Brain microvascular endothelial cell (primary cell): ENCODE measurements at regions not wholly inside any gene's neighbourhood (a gene's known extent, or its start where the extent isn't known, plus 50 kb on each side); places are given as distances from the start of the nearest gene placed in this dataset.

Source experiments
- DNase-seq: peaks from one replicate; pipeline ENCODE4 v3.0.0-alpha.2; 2020
- H3K27ac ChIP-seq: fragments of 250-450 bp; sonication (Bioruptor Pico); 2 replicates; pipeline ENCODE4 v1.5.1; 2020; ENCODE audit warnings: mild to moderate bottlenecking, moderate library complexity
- H3K27me3 ChIP-seq: fragments of 250-450 bp; sonication (Bioruptor Pico); replicated peaks from 2 replicates; pipeline ENCODE4 v1.5.1; 2020; ENCODE audit warnings: mild to moderate bottlenecking
- H3K36me3 ChIP-seq: fragments of 250-450 bp; sonication (Bioruptor Pico); replicated peaks from 2 replicates; pipeline ENCODE4 v1.5.1; 2020; ENCODE audit warnings: mild to moderate bottlenecking
- H3K4me3 ChIP-seq: 2 replicates; pipeline ENCODE4 v1.5.1; 2011; ENCODE audit warnings: low read depth, mild to moderate bottlenecking, control low read depth, low read length, moderate library complexity
- in situ Hi-C: cut with HindIII; loops from 2 replicates; pipeline ENCODE4 v1.10.0; 2017; ENCODE audit warnings: low sequenced_read_pairs, low pct_ligation_motif_present
- TF ChIP-seq, protein P1 (sequence below): IDR thresholded peaks from 2 replicates; pipeline ENCODE4 v1.5.1; 2011; ENCODE audit warnings: low read depth, mild to moderate bottlenecking, moderate library complexity, low read length, control low read depth, inconsistent platforms; ENCODE audit errors: missing control alignments

DNA sequence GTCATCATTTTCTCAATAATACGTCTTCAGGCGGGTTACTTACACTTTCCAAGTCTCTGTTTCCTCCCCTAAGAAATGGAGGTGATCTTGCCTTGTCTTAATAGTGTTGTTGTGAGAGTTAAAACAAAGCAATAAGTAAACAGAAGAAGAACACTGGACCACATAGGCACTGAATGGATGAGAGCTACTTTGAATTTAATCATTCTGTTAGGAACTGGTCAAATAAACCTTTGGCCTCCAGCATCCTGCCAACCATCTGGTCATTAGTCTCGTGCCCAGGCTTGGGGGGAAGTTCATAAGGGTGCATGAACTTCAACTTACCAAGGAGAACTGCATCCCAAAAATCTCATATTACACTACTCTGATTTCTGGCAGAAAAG is 109.4 kb upstream of the C7orf33 start:
- in situ Hi-C loops, result no loop called here
- TF ChIP-seq, protein P1, sequence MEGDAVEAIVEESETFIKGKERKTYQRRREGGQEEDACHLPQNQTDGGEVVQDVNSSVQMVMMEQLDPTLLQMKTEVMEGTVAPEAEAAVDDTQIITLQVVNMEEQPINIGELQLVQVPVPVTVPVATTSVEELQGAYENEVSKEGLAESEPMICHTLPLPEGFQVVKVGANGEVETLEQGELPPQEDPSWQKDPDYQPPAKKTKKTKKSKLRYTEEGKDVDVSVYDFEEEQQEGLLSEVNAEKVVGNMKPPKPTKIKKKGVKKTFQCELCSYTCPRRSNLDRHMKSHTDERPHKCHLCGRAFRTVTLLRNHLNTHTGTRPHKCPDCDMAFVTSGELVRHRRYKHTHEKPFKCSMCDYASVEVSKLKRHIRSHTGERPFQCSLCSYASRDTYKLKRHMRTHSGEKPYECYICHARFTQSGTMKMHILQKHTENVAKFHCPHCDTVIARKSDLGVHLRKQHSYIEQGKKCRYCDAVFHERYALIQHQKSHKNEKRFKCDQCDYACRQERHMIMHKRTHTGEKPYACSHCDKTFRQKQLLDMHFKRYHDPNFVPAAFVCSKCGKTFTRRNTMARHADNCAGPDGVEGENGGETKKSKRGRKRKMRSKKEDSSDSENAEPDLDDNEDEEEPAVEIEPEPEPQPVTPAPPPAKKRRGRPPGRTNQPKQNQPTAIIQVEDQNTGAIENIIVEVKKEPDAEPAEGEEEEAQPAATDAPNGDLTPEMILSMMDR, result no peak
- no peak overlapping the region for H3K27ac ChIP-seq
- H3K36me3 ChIP-seq, result no peaks in the 10 kb centered on the region
- no peak for DNase-seq
- no peak overlapping the region for H3K4me3 ChIP-seq
- H3K27me3 ChIP-seq, result no peaks in the 10 kb centered on the region

DNA sequence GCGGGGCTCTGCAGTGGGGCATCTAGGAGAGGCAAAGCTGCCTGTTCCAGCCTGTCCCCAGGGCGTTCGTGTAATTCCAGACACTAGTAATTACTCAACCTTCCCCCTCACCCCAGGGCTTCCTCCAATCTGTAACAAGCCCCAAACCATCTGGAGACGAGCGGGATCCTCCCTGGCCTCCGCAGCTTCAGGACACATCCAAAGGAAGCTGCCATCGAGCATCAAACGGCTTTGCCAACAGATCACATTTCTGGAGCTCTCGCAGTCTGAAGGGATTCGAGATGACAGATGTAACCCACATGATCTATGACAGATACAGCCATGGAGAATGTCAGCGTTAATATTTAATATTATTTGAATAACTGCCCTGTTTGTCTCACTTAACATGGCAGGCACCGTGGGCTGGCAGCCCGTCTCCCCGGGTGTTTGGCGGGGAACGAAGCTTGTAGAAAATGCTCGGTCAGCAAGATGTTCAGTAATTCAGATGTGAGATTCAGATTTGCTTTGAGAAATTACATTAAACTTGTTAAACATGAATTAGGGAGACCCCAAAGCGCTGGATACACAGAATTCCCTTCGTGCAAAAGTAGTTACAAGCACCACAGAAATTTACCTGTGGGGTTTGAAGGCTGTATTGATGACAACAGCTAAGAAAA is 108.5 kb upstream of the C7orf33 start:
- Histone ChIP-seq H3K4me3 (no peak overlapping the region), H3K27me3 (no peaks in the 10 kb centered on the region), H3K27ac (no peak overlapping the region), H3K36me3 (no peaks in the 10 kb centered on the region)
- DNase-seq, result no peak
- TF ChIP-seq, protein P1, result no peak
- in situ Hi-C loops, result no loop called here

DNA sequence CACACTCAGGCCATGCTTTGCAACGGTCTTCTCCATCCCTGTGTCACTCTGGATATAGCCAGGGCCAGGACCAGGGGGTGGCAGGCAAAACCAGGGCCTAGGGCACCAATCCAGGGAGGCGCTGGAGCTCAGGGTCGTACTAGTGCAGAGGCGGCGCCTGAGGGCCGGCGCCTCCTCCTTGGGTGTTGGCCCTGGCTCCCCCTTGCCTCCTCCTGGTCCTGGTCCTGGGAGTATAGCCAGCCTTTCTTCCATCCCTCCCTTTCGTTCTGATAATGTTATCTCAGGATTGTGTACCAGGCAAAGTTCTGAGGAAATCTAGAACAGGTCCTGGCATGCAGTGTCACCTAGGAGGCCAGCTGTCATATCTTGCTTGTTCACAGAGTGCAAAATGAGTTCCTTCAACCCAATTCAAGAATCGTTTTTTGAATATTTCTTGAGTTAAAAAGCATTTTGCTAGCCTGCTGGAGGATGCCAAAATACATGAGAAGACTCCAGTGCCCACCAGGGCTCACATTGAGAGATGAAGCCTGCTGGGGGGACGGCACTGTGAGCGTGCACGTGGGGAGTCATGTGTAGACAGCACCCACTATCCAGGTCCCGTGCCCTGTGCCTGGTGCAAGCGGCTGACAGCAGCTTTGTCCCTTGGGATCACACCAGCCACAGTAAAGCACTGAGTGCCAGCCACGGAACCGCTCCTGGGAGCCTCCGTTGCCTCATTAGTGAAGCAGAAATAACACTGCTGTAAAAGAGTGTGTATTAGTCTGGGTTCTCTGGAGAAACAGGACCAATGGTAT is 106.9 kb upstream of the C7orf33 start:
- no peaks in the 10 kb centered on the region for H3K27me3 ChIP-seq
- no peak for DNase-seq
- in situ Hi-C loops, result no loop called here
- no peak overlapping the region for H3K4me3 ChIP-seq
- TF ChIP-seq, protein P1, result no peak
- no peak overlapping the region for H3K27ac ChIP-seq
- no peaks in the 10 kb centered on the region for H3K36me3 ChIP-seq

DNA sequence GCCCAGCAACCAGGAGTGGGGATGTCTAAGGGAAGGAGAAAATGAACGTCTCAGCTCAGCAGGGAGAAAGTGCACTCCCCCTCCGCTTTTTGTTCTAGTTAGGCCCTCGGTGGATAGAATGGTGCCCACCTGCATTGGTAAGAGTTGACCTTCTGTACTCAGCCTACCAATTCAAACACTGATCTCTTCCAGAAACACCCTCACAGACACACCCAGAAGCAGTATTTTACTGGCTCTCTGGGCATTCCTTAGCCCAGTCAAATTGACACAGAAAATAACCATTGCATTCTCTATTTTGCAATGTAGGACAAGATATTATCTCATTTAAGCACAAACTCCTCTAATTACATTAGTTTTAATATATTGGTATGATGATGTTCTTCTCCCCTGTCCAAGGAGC is 106.1 kb upstream of the C7orf33 start:
- Histone ChIP-seq H3K4me3 (no peak overlapping the region), H3K36me3 (no peaks in the 10 kb centered on the region), H3K27me3 (no peaks in the 10 kb centered on the region), H3K27ac (no peak overlapping the region)
- in situ Hi-C loops, result no loop called here
- no peak for DNase-seq
- TF ChIP-seq, protein P1, result no peak

DNA sequence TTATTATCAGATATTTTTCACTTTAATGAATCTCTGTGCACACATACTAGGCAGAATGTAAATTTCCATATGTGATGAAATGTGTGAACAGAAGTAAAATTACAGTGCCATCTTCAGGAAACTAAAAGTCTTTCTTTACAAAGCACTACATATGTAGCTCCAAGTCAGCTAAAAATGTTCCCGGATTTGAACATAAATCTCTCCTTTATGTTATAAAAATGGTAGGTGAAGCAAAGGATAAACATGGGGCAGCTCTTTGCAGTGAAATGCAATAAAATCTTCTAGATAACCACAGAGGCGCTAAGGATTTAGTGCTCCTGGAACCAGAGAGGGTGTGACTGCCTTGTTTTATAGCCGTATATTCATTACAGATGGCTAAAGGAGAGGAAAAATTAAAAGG is 104.9 kb upstream of the C7orf33 start:
- Histone ChIP-seq H3K27me3 (no peaks in the 10 kb centered on the region), H3K4me3 (no peak overlapping the region), H3K27ac (no peak overlapping the region), H3K36me3 (no peaks in the 10 kb centered on the region)
- TF ChIP-seq, protein P1, result no peak
- no peak for DNase-seq
- in situ Hi-C loops, result no loop called here
